ENCODE measurements at regions not wholly inside any gene's neighbourhood (a gene's known extent, or its start where the extent isn't known, plus 50 kb on each side); places are given as distances from the start of the nearest gene placed in this dataset.

- no peak for TF ChIP-seq CTCF (conservative IDR thresholded peaks at IDR 0.05; ENCODE audit: low read depth, low read length)
- TF ChIP-seq EZH2phosphoT487 (IDR thresholded peaks at IDR 0.05; ENCODE audit: borderline replicate concordance, low read length): no peak
Observed at GRCh38 chr6:19613678-19614077, 223.5 kb upstream of the ID4 start.

Measured in PC-3 (cell line).